ENCODE measurements at regions not wholly inside any gene's neighbourhood (a gene's known extent, or its start where the extent isn't known, plus 50 kb on each side); places are given as distances from the start of the nearest gene placed in this dataset.
A peak's percentile ranks its signal among the peaks of the same experiment; 100 is the strongest.

- Histone ChIP-seq H3K79me2 (ENCODE audit: control insufficient read depth in 1 of 2, insufficient read depth in 2 of 2, low read length in 2 of 2) (no peaks in the 10 kb centered on the region), H4K91ac (replicated peaks; ENCODE audit: insufficient read length, low read length) (no peak overlapping the region), H3K4ac (replicated peaks; ENCODE audit: insufficient read length, low read depth, low read length) (no peak overlapping the region), H3K14ac (ENCODE audit: insufficient read length) (no peak overlapping the region), H2BK20ac (ENCODE audit: low read length) (no peak overlapping the region), H3K4me1 (replicated peaks in 1 of 4; ENCODE audit: control insufficient read depth in 3 of 4, insufficient read depth in 4 of 4, low read length in 3 of 4) (no peaks in the 10 kb centered on the region), H3K9ac (replicated peaks in 1 of 4; ENCODE audit: extremely low read depth in 1 of 4, low read depth in 3 of 4, low read length in 3 of 4) (no peak overlapping the region), H3K27ac (ENCODE audit: low read depth, low read length) (no peak overlapping the region), H4K5ac (ENCODE audit: insufficient read length, low read depth, low read length) (no peak overlapping the region), H3K36me3 (ENCODE audit: control insufficient read depth in 2 of 4, insufficient read depth in 4 of 4, low read length in 3 of 4) (no peaks in the 10 kb centered on the region), H3K18ac (ENCODE audit: extremely low read depth, low read length) (no peak overlapping the region), H3K23me2 (ENCODE audit: low read depth, low read length) (peaks cover 13% of the 10 kb centered on the region; the same call in 1 of the 2 replicates), H2BK12ac (ENCODE audit: low read depth, low read length) (no peak overlapping the region), H3K56ac (replicated peaks; ENCODE audit: insufficient read length, low read depth, low read length) (no peak overlapping the region), H2BK5ac (ENCODE audit: low read depth, low read length) (no peak overlapping the region), H3K4me2 (ENCODE audit: insufficient read depth in 1 of 2, low read depth in 2 of 2, low read length in 2 of 2) (no peak overlapping the region), H3K4me3 (ENCODE audit: extremely low read depth in 1 of 4, insufficient read depth in 2 of 4, low read depth in 3 of 4, low read length in 4 of 4) (no peak overlapping the region), H3K9me3 (ENCODE audit: insufficient read depth in 2 of 2, low read depth in 1 of 2, low read length in 1 of 2) (no peaks in the 10 kb centered on the region; a peak in 1 of 4 replicates), H3K79me1 (ENCODE audit: low read depth, low read length) (no peaks in the 10 kb centered on the region), H4K20me1 (replicated peaks in 1 of 2; ENCODE audit: control insufficient read depth in 1 of 2, insufficient read depth in 2 of 2, low read length in 2 of 2) (no peaks in the 10 kb centered on the region), H2AK5ac (ENCODE audit: low read depth, low read length) (no peak overlapping the region), H2BK120ac (replicated peaks; ENCODE audit: low read depth, low read length) (no peak overlapping the region), H4K8ac (ENCODE audit: extremely low read depth, insufficient read depth, low read length) (peak overlapping the region; percentile 16; the same call in 1 of the 2 replicates), H3K23ac (ENCODE audit: insufficient read length) (no peak overlapping the region), H3K27me3 (replicated peaks in 1 of 4; ENCODE audit: control insufficient read depth in 3 of 4, extremely low read depth in 1 of 4, insufficient read depth in 3 of 4, low read length in 3 of 4) (no peaks in the 10 kb centered on the region), H2AFZ (ENCODE audit: low read length) (no peak overlapping the region), H2BK15ac (ENCODE audit: low read length) (no peak overlapping the region)
- no peak for FAIRE-seq
- DNase-seq (ENCODE audit: low read depth in 1 of 2, low spot score in 2 of 2) = no peak
- ChIA-PET POLR2A (ENCODE audit: partially characterized antibody) (no interaction called here), CTCF (ENCODE audit: partially characterized antibody) (interaction anchor here (0.6 to 0.7 kb wide), 2 partner anchors 14 to 1382 kb away, joined by 3 to 4 read pairs; no protein-coding TSS in a partner anchor)
- WGBS, 2 experiments (ENCODE audit: extremely low coverage in 1 of 2, insufficient coverage in 1 of 2, insufficient read length in 1 of 2, insufficient replicate concordance in 2 of 2, low coverage in 1 of 2, low lambda C conversion rate in 2 of 2, missing lambda C conversion rate in 1 of 2) = 93% methylated on average over 17 of the region's 17 CpGs; no CpG with 5 or more reads in 1 of the 2 experiments
- TF ChIP-seq EZH2 (IDR thresholded peaks at IDR 0.05; ENCODE audit: low read depth, low read length, severe bottlenecking) = no peak
- no peak for TF ChIP-seq MAFK (IDR thresholded peaks at IDR 0.05; ENCODE audit: low read depth, low read length)
- no peak for TF ChIP-seq EGR1 (IDR thresholded peaks at IDR 0.05; ENCODE audit: borderline replicate concordance, low read depth, low read length)
- TF ChIP-seq YY1 (IDR thresholded peaks at IDR 0.05; ENCODE audit: low read depth, low read length) = no peak
- no peak for TF ChIP-seq RNF2 (IDR thresholded peaks at IDR 0.05; ENCODE audit: borderline replicate concordance, low read depth, low read length, missing control alignments, poor library complexity, severe bottlenecking)
- TF ChIP-seq JUND (IDR thresholded peaks at IDR 0.05; ENCODE audit: low read length) = no peak
- no peak for TF ChIP-seq CTCF (IDR thresholded peaks at IDR 0.05; ENCODE audit: control extremely low read depth in 1 of 3, insufficient read depth in 1 of 3, low read depth in 1 of 3, low read length in 3 of 3)
Measured at GRCh38 chr2:241967467-241968144, 98.1 kb downstream of the RTP5 start.

Measured in H1 (cell line).